Cardiac muscle cell (in vitro differentiated cells and primary cell): ENCODE measurements at regions not wholly inside any gene's neighbourhood (a gene's known extent, or its start where the extent isn't known, plus 50 kb on each side); places are given as distances from the start of the nearest gene placed in this dataset.

Experiments used
- DNase-seq, 2 donors: peaks; one replicate each; pipeline versions ENCODE4 v3.0.0 to v3.0.0-alpha.2; 2010 to 2017; ENCODE audit warnings: low read depth in 1 of 2, low spot score in 1 of 2
- H3K27ac ChIP-seq: fragments of 200-600 bp; sonication (generic); 2 replicates; pipeline ENCODE4 v1.5.1; 2016
- H3K27me3 ChIP-seq: fragments of 200-600 bp; sonication (generic); 2 replicates; pipeline ENCODE4 v1.6.0; 2016; ENCODE audit warnings: control low read depth
- H3K36me3 ChIP-seq: fragments of 200-600 bp; sonication (generic); 2 replicates; pipeline ENCODE4 v1.5.1; 2016; ENCODE audit warnings: control low read depth
- H3K4me1 ChIP-seq: fragments of 200-600 bp; sonication (generic); 2 replicates; pipeline ENCODE4 v1.8.1; 2017; ENCODE audit warnings: low read depth, mild to moderate bottlenecking, mixed run types
- H3K4me3 ChIP-seq: fragments of 200-600 bp; sonication (generic); 2 replicates; pipeline ENCODE4 v1.5.1; 2016; ENCODE audit warnings: mild to moderate bottlenecking
- H3K9me3 ChIP-seq: fragments of 200-600 bp; sonication (generic); 2 replicates; pipeline ENCODE4 v1.5.1; 2017; ENCODE audit warnings: low read depth, mild to moderate bottlenecking, control low read depth
- CTCF ChIP-seq: IDR thresholded peaks from 2 replicates; pipeline ENCODE4 v1.5.1; 2012; ENCODE audit warnings: low read depth, mild to moderate bottlenecking, low read length

GRCh38 chr9:28410411-28410810 lies 837.1 kb upstream of the C9orf72 start:
- no peak for TF ChIP-seq CTCF
- Histone ChIP-seq H3K4me1 (peaks cover 8% of the 10 kb centered on the region), H3K27ac (no peak overlapping the region), H3K36me3 (no peaks in the 10 kb centered on the region), H3K9me3 (no peaks in the 10 kb centered on the region), H3K27me3 (peaks cover 2% of the 10 kb centered on the region), H3K4me3 (no peak overlapping the region)
- peak; percentile 5 to 18 for DNase-seq

- Histone ChIP-seq H3K4me1 (peaks cover 8% of the 10 kb centered on the region), H3K27me3 (peaks cover 2% of the 10 kb centered on the region), H3K9me3 (no peaks in the 10 kb centered on the region), H3K36me3 (no peaks in the 10 kb centered on the region), H3K4me3 (no peak overlapping the region), H3K27ac (no peak overlapping the region)
- no peak for TF ChIP-seq CTCF
- no peak for DNase-seq
These were observed 840.2 kb upstream of the C9orf72 start for GRCh38 chr9:28413471-28413870.

- TF ChIP-seq CTCF, result no peak
These were observed 850.0 kb upstream of the C9orf72 start for GRCh38 chr9:28423255-28423654.

GRCh38 chr9:28435456-28435855 lies 862.2 kb upstream of the C9orf72 start:
- no peak for TF ChIP-seq CTCF
- Histone ChIP-seq H3K36me3 (no peaks in the 10 kb centered on the region), H3K4me3 (no peak overlapping the region), H3K4me1 (no peaks in the 10 kb centered on the region), H3K27me3 (no peaks in the 10 kb centered on the region), H3K27ac (no peak overlapping the region), H3K9me3 (no peaks in the 10 kb centered on the region)
- no peak for DNase-seq

More at GRCh38 chr9:28423255-28423654, 850.0 kb upstream of the C9orf72 start:
- Histone ChIP-seq H3K27ac (no peak overlapping the region), H3K4me3 (no peak overlapping the region), H3K36me3 (no peaks in the 10 kb centered on the region), H3K27me3 (no peaks in the 10 kb centered on the region), H3K4me1 (no peaks in the 10 kb centered on the region), H3K9me3 (no peaks in the 10 kb centered on the region)
- DNase-seq, result no peak

GRCh38 chr9:28439688-28440087 lies 866.4 kb upstream of the C9orf72 start:
- H3K27me3 ChIP-seq, result no peaks in the 10 kb centered on the region
- DNase-seq, result no peak
- H3K9me3 ChIP-seq, result no peaks in the 10 kb centered on the region
- no peak overlapping the region for H3K4me3 ChIP-seq
- no peaks in the 10 kb centered on the region for H3K36me3 ChIP-seq
- TF ChIP-seq CTCF, result no peak
- H3K4me1 ChIP-seq, result no peaks in the 10 kb centered on the region
- H3K27ac ChIP-seq, result no peak overlapping the region

GRCh38 chr9:28443461-28443860 lies 870.2 kb upstream of the C9orf72 start:
- no peak overlapping the region for H3K4me3 ChIP-seq
- no peaks in the 10 kb centered on the region for H3K4me1 ChIP-seq
- no peak overlapping the region for H3K27ac ChIP-seq
- no peaks in the 10 kb centered on the region for H3K36me3 ChIP-seq
- H3K27me3 ChIP-seq, result no peaks in the 10 kb centered on the region
- TF ChIP-seq CTCF, result no peak
- DNase-seq, result no peak
- H3K9me3 ChIP-seq, result no peaks in the 10 kb centered on the region
